ENCODE measurements at regions not wholly inside any gene's neighbourhood (a gene's known extent, or its start where the extent isn't known, plus 50 kb on each side); places are given as distances from the start of the nearest gene placed in this dataset.

GRCh38 chr10:29158066-29158465, 130.8 kb upstream of the LYZL1 start:
- no peak for DNase-seq

- no peak for DNase-seq
These were observed 128.7 kb upstream of the LYZL1 start for GRCh38 chr10:29160150-29160617.

DNA sequence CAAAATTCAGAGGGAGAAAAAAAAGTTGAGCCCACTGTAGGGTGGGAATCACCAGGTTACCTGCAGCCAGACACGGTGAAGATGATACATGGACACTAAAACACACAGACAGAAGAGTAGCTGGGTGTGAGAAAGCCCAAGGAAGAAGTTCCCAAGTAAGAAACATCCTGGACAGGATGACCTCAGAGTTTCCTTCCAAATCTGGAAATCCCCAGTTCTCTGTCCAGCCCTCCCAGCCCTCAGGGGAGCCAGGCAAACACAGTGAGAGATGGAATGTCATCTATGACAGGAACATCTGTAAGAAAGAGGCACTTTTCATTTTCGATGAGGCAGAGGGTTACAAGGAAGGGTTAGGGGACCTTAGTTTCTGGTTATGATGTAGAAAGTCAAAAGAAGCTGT, 125.1 kb upstream of the LYZL1 start:
- no peak for DNase-seq

DNA sequence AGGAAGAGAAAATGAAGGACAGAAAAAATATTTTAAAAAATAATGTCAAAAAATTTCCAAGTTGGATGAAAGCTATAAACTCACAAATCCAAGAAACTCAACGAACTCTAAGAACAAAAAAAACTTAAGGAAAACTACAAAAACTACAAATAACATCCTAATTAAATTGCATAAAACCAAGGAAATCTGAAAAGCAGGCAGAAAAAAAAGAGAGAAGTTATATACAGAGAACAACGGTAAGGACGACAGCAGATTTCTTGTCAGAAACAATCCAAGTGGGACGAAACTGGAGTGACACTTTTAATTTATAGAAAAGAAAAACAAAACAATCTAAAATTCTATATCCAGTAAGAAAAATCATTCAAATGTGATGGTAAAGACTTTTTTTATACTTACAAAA, 122.2 kb upstream of the LYZL1 start:
- DNase-seq: no peak

DNA sequence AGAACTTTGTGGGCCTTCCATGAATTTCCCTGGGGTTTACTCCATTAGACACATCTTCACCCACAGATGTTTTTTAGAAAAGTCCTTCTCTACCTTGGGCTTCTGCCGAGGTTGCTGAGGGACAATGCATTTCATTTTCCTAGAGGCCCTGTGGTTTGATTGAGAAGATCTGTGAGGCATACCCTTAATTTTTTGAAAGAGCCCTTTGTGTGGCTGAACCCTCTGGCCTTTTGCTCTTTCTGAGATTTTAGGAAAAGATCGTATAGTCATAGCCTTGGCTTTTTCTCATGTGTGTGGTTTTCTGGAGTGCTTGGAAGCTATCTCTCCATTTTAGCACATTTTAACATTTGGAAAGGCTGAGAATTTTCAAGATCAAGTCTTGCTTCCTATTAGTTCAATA, 119.8 kb upstream of the LYZL1 start:
- no peak for DNase-seq

DNA sequence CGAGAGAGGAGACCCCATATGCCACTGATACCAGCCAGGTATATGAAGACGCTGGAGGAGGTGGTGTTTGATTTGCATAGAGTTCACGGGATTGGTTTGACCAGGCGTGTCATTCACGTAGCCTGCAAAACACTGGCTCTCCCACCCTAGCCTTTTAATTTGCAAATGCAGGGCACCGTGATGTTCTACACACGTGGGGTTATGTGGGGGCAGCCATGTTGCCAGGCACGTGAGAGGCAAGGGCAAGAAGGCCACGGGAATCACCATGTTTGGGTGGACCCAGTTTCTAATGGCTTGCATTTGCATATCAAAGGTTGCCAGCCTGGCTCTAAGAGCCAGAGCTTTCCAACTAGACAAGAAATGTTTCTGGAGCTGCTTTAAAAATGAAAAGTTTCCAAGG, 117.2 kb upstream of the LYZL1 start:
- no peak for DNase-seq

DNA sequence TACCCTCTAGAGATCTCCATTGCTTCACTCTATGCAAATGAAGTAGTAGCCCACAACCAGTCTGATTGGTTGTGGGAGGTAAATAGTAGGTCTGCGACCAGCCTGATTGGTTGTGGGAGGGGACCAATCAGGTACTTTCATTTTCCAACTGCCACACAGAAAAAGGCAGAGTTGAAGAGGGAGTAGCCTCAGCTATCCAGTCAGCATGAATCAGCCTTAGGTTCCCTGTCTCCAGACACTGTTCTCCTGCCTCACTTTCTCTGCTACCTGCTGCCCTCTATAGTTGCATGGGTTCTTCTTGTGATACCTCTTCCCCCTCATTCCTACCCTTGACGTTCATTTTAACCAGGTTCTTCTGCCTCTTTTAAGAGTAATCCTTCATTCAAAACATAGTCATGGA, 114.5 kb upstream of the LYZL1 start:
- no peak for DNase-seq

DNA sequence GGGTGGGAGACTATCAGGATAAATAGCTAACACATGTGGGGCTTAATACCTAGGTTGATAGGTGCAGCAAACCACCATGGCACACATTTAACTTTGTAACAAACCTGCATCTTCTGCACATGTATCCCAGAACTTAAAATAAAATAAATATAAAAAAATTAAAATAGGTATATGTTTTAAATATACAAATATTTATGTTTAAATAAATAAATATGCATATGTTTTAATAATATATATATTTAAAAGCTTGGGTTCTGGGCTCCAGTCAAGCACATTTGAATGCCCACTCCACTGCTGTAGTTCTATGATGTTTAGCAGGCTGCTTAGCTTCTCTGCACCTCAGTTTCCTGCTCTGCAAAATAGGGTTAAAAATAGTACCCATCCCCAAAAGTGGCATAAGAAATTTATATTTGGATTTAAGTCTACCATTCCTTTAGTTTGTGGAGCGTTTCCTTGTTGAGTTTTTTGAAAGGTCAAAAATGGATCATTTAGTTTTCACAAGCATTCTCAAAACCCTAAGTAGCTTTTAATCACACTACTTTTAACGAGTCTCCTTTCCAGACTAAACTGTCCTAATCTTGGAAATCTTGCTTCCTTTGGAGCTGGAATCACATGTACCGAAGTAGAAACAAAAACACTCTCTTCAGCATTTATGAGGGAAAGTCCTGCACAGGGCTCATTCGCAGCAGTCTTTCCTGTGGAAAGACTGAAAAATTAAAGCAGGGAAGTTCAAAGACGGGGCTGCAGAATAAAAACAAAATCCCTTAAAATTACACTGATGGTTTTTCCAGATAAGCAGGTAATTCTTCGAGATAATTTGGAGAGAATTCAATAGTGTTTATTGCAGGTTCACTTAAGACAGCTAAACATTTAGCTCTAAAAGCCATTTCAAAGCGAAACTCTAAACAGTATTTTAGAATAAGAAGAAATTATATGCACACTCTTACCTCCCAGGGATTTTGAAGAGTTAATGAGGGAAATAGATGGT, 111.7 kb upstream of the LYZL1 start:
- no peak for DNase-seq

DNA sequence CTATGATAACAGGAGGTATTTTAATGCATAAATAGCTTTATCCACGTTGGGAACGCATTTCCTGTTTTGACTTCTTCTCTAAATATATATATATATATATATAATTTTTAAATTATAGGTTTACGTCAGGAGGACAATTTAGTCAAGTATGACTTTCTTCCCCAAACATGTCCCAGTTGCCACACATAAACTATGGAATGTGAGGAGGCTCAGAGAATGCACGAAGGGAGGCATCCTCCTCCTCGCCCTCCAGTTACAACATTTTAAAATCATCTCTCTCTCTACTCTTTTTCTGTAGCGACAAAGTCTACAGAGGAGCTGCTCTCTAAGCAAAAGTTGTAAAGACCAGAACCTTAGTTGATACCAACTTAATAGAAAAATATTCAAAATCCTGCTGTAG, 106.9 kb upstream of the LYZL1 start:
- DNase-seq: no peak

DNA sequence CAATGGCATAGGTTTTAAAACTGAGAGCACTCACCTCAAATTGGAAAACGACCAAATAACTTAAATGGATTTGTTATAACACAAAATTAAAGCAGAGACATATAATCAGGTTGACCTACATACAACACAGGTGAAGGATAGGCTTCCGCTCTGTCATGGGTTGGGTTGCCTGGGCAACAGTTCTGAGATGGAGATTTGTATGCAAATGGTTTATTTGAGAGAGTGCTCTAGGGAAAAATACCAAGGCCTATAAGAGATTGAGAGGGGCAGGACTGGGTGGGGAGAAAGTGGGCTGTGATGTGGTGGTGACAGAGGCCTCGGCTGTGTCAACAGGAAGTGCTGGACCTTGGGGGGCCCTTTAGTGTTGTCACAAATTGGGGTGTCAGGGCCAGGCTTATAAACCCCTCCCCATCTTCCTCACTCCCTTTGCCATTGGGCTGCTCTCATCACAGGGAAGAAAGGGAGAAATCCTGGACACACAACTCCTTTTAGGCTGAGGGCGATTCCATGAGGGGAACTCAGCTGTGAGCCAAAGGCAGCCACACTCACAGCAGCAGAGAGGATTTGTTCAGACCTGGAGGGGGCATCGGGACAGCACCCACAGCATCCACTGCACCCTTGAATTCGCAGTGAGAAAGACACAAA, 105.4 kb upstream of the LYZL1 start:
- DNase-seq: no peak

DNA sequence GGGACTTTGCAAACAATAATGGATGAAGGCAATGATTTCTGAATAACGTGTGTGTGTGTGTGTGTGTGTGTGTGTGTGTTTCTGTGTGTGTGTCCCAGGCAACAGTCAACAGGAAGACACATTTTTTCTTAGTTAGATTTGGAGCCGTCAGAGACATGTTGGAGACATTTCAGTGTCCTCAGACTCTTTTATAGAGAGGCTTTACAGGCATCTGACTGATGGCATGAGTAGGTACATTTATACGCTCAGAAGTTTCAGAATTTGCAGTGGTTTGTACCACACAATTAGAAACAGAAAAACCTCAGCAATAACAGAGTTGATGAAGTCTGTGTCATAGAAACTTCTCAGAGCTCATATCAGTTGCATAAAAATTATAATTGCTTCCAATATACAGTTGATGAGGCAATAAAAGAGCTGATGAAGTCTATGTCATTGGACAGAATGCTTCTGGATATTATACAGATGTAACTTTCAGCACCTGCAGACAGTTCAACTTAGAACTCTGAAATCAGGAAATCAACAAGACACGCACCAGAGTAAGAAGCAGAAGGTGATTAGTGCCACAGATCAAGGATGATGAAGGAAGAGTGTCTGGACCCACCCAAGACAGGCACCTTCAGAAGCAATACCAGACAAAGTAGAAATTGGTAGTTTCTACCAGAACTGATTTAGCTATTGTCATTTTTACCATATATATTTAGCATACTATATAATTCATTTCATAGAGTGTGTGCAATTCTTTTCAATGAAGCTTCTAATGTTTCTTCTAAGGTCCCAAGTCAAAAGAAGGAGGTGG, 104.5 kb upstream of the LYZL1 start:
- DNase-seq: no peak

- no peak for DNase-seq
These were observed 103.8 kb upstream of the LYZL1 start for GRCh38 chr10:29185050-29185449.

DNA sequence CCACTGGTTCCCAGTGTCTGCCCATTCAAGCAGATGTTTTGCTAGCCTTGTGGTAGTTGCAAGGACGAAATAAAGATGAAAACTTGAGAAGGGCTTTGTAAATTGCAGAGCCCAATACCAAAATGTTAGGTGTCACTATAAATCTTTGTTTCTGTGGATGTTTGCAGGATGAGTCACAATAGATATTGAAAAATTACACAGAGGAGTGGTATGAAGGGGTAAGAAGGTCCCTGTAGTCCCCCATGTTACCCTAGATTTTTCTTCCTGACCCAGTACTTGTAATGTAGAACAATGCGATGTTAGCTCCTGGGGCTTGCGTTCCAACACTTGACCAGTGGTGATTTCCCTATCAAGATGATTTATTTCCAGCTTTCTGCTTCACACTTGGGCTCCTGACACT, 102.6 kb upstream of the LYZL1 start:
- DNase-seq: no peak

GRCh38 chr10:29189256-29189655, 99.6 kb upstream of the LYZL1 start:
- DNase-seq: no peak

DNA sequence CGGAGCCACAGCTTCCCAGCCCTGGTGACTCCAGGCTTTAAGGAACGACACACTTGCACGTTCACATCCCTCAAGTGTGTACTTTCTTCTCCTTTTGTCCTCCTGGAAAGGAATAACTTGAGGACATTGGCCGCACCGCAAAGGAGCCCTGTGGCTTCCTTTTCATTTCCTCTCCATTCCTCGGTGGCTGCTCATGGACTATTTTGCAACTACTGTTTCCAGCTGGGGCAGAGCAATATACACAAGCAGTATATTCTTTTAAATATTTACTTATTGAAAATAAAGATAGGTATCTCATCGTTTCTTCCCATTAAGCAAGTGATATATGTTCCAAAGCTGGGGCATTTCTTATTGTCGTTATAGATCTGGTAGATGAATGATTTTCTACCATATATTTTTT, 97.2 kb upstream of the LYZL1 start:
- no peak for DNase-seq

DNA sequence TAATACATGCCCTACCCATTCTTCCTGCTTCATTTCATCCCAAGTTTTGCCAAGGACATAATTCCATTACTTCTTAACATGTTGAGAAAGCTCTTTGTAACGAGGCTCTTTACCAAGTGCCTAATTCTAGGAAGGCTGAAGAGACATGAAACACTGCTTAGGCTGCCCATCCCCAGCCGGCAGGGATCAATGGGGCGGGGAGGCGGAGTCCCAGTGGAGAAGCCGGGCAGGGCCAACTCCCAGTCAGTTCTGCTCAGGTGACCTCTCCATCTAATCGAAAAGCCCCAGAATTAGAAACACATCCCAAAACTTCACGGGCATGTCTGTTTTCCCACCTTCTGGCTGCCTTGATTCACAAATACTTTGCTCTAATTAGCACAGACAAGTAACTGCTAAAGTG, 89.5 kb upstream of the LYZL1 start:
- no peak for DNase-seq

GRCh38 chr10:29199941-29200679, 88.8 kb upstream of the LYZL1 start:
- no peak for DNase-seq

GRCh38 chr10:29202386-29202940, 86.4 kb upstream of the LYZL1 start:
- DNase-seq: no peak

- no peak for DNase-seq
These were observed 85.4 kb upstream of the LYZL1 start for GRCh38 chr10:29203432-29203831.

DNA sequence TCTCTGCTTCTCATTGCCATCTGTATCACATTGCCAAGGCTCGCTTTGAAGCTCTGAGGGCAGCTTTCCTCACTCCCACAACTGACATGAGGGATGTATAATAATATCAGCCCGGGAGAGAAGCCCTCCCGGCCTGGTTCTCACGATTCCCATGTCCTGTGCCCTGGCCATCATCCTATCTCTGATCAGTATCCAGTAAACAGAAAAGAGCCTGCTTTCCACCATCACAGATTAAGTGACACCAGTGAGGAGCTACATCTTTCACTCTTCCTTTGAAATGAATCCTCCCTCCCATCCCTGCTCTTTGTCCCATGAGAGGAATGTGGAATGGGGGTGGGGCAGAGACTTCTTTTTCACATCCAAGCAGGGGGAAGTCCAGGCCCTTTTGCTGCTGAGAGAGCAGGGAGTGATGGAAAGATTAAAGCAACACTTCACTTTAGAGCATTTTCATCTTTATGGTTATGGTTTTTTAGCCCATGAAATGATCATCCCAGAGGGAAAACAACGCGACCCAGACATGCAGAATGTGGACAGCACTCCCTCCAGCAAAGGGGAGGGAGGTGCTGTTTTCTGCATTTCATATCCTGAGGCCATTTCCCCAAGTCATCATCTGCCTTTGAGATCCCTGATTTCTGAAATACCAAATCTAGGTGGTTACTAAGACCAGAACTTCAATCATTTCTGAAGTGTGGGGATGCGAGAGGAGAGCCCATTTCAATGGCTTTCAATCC, 84.6 kb upstream of the LYZL1 start:
- DNase-seq: peak; percentile 23 to 30

GRCh38 chr10:29205787-29206186, 83.1 kb upstream of the LYZL1 start:
- DNase-seq: no peak

Measured in right lung (tissue), 2 donors.